HCT116 (cell line): ENCODE measurements at regions not wholly inside any gene's neighbourhood (a gene's known extent, or its start where the extent isn't known, plus 50 kb on each side); places are given as distances from the start of the nearest gene placed in this dataset.

Experiments
- ATAC-seq: fragments of 200-7000 bp; cut with Tn5 transposase; 2 replicates; pipeline ENCODE4 v1.9.1; 2020; ENCODE audit warnings: mild to moderate bottlenecking, moderate library complexity
- BruUV-seq: library from RNA; stranded (reverse); fragments of 400-500 nt; replicated peaks from 2 replicates; lab custom pipeline; 2021; lab: Mats Ljungman, UMichigan
- CTCF ChIA-PET: fragments of 300-600 bp; sonication (Branson Sonifier 250); formaldehyde crosslinking; loops from one replicate; lab custom pipeline; 2021; ENCODE audit warnings: antibody characterized with exemption; lab: Charles Lee
- POLR2A ChIA-PET: fragments of 300-600, 350-600 bp; sonication (Branson Sonifier 250); formaldehyde crosslinking; loops from one replicate; lab custom pipeline; 2021; ENCODE audit warnings: antibody characterized with exemption; lab: Charles Lee
- RAD21 ChIA-PET, 2 experiments: fragments of 300-600 bp; sonication (Branson Sonifier 250); formaldehyde crosslinking; loops; one replicate each; lab custom pipeline; 2023; ENCODE audit warnings: low total read pairs in 2 of 2; ENCODE audit not compliant: uncharacterized antibody in 2 of 2, unreplicated experiment in 2 of 2, low non-redundant PET in 1 of 2; lab: Charles Lee
- DNase-seq: peaks from one replicate; pipeline ENCODE4 v3.0.0-alpha.2; 2010; ENCODE audit warnings: low read depth, low spot score
- H2AFZ ChIP-seq: fragments of 200-600 bp; shearing (Covaris generic), sonication (generic); 2 replicates; pipeline ENCODE4 v1.6.1; 2017; ENCODE audit warnings: low read depth, mixed run types, mixed read lengths, antibody characterized with exemption, low read length; ENCODE audit not compliant: poor library complexity, severe bottlenecking
- H3K27ac ChIP-seq: 2 replicates; pipeline ENCODE4 v1.5.1; 2012; ENCODE audit warnings: low read depth, low read length
- H3K27me3 ChIP-seq: fragments of 200-600 bp; sonication (generic); 2 replicates; pipeline ENCODE4 v1.6.1; 2016; ENCODE audit warnings: mixed run types, low read length, mixed read lengths; ENCODE audit not compliant: insufficient read depth
- H3K36me3 ChIP-seq, 2 experiments: fragments of 200-500 bp in 1 of 2; fragments of 200-600 bp in 1 of 2; sonication (Bioruptor generic) in 1 of 2; sonication (generic) in 1 of 2; 2 replicates each; pipeline versions ENCODE4 v1.5.1 to v1.6.1; 2014 to 2016; ENCODE audit warnings: low read length in 2 of 2, inconsistent platforms in 1 of 2, mixed read lengths in 1 of 2, mixed run types in 1 of 2; ENCODE audit not compliant: insufficient read depth in 2 of 2, control insufficient read depth in 1 of 2
- H3K4me1 ChIP-seq, 2 experiments: fragments of 200-600 bp in 1 of 2; sonication (generic) in 1 of 2; 2 replicates each; pipeline versions ENCODE4 v1.5.1 to v1.6.1; 2012 to 2017; ENCODE audit warnings: low read length in 2 of 2, inconsistent platforms in 1 of 2, mild to moderate bottlenecking in 1 of 2, mixed read lengths in 1 of 2, mixed run types in 1 of 2, moderate library complexity in 1 of 2; ENCODE audit not compliant: insufficient read depth in 2 of 2, control insufficient read depth in 1 of 2
- H3K4me2 ChIP-seq: fragments of 200-600 bp; sonication (generic); 2 replicates; pipeline ENCODE4 v1.6.1; 2017; ENCODE audit warnings: mixed run types, low read length, mixed read lengths
- H3K4me3 ChIP-seq, 2 experiments: fragments of 200-600 bp in 1 of 2; sonication (generic) in 1 of 2; replicated peaks in 1 of 2; 2 replicates each; pipeline ENCODE4 v1.5.1; 2011 to 2016; ENCODE audit warnings: low read length in 2 of 2, control low read depth in 1 of 2, low read depth in 1 of 2, mild to moderate bottlenecking in 1 of 2, mixed read lengths in 1 of 2, mixed run types in 1 of 2
- H3K79me2 ChIP-seq: fragments of 200-600 bp; sonication (generic); 2 replicates; pipeline ENCODE4 v1.6.1; 2017; ENCODE audit warnings: mild to moderate bottlenecking, mixed run types, low read length, moderate library complexity, mixed read lengths; ENCODE audit not compliant: insufficient read depth
- H3K9ac ChIP-seq: fragments of 200-600 bp; sonication (generic); 2 replicates; pipeline ENCODE4 v1.6.1; 2016; ENCODE audit warnings: low read length, mixed read lengths
- H3K9me2 ChIP-seq: fragments of 200-600 bp; sonication (generic), shearing (Covaris generic); 2 replicates; pipeline ENCODE4 v1.6.1; 2017; ENCODE audit warnings: mixed run types, mild to moderate bottlenecking, moderate library complexity; ENCODE audit not compliant: insufficient read depth
- H3K9me3 ChIP-seq, 2 experiments: fragments of 200-500 bp in 1 of 2; fragments of 200-600 bp in 1 of 2; sonication (Bioruptor generic) in 1 of 2; sonication (generic) in 1 of 2; 2 replicates each; pipeline ENCODE4 v1.6.1; 2014 to 2017; ENCODE audit warnings: low read length in 2 of 2, mixed read lengths in 2 of 2, inconsistent platforms in 1 of 2, low read depth in 1 of 2, mild to moderate bottlenecking in 1 of 2, mixed run types in 1 of 2, moderate library complexity in 1 of 2; ENCODE audit not compliant: control insufficient read depth in 1 of 2, insufficient read depth in 1 of 2
- H4K20me1 ChIP-seq: fragments of 200-600 bp; sonication (generic), shearing (Covaris generic); 2 replicates; pipeline ENCODE4 v1.6.1; 2017; ENCODE audit warnings: mixed run types, mild to moderate bottlenecking, moderate library complexity; ENCODE audit not compliant: insufficient read depth
- ATF3 ChIP-seq: IDR thresholded peaks from 2 replicates; pipeline ENCODE4 v1.6.1; 2012
- CTCF ChIP-seq, 3 experiments: fragments of 200-600 bp in 1 of 3; sonication (generic) in 1 of 3; IDR thresholded peaks in 2 of 3; conservative IDR thresholded peaks in 1 of 3; 2 replicates each; pipeline ENCODE4 v1.5.1; 2012 to 2017; ENCODE audit warnings: low read depth in 2 of 3, low read length in 2 of 3, antibody characterized with exemption in 1 of 3, borderline replicate concordance in 1 of 3, control low read depth in 1 of 3, mild to moderate bottlenecking in 1 of 3, mixed read lengths in 1 of 3, mixed run types in 1 of 3, moderate library complexity in 1 of 3; ENCODE audit not compliant: insufficient read depth in 1 of 3
- EZH2 ChIP-seq: fragments of 200-600 bp; sonication (generic); IDR thresholded peaks from 2 replicates; pipeline ENCODE4 v1.6.1; 2017; ENCODE audit warnings: antibody characterized with exemption, mixed run types
- MAX ChIP-seq: IDR thresholded peaks from 2 replicates; pipeline ENCODE4 v1.6.1; 2012
- RAD21 ChIP-seq: IDR thresholded peaks from 2 replicates; pipeline ENCODE4 v1.6.1; 2012; ENCODE audit warnings: low read depth, mild to moderate bottlenecking
- SIN3A ChIP-seq: IDR thresholded peaks from 2 replicates; pipeline ENCODE4 v1.6.1; 2012; ENCODE audit warnings: low read depth
- SP1 ChIP-seq: IDR thresholded peaks from 2 replicates; pipeline ENCODE4 v1.6.1; 2012; ENCODE audit warnings: low read depth
- YY1 ChIP-seq: IDR thresholded peaks from 2 replicates; pipeline ENCODE4 v1.6.1; 2011; ENCODE audit warnings: low read length, low read depth, moderate library complexity, mild to moderate bottlenecking; ENCODE audit not compliant: insufficient replicate concordance; ENCODE audit errors: extremely low read depth
- ZFX ChIP-seq: fragments of 450-650 bp; IDR thresholded peaks from 2 replicates; pipeline ENCODE4 v1.6.1; 2017
- intact Hi-C: fragments of 100-400 bp; cut with micrococcal nuclease; formaldehyde crosslinking; loops from 2 replicates; pipeline ENCODE4 v1.10.0; 2022

- no peaks in the 10 kb centered on the region for H3K9me3 ChIP-seq
- no peak overlapping the region for H3K27ac ChIP-seq
- ChIA-PET POLR2A (no interaction called here), RAD21 (no interaction called here), CTCF (no interaction called here)
- no peak for TF ChIP-seq YY1
- no peak for TF ChIP-seq ZFX
- TF ChIP-seq ATF3: no peak
- no peak for TF ChIP-seq CTCF (IDR thresholded peaks at IDR 0.05 in 2 of 3, conservative IDR thresholded peaks at IDR 0.05 in 1 of 3; ENCODE audit: borderline replicate concordance in 1 of 3, insufficient read depth in 1 of 3, low read depth in 2 of 3, low read length in 2 of 3)
- TF ChIP-seq RAD21: no peak
- TF ChIP-seq EZH2: no peak
- TF ChIP-seq SP1: no peak
- TF ChIP-seq SIN3A: no peak
- TF ChIP-seq MAX: no peak
- H3K4me3 ChIP-seq: no peak overlapping the region
- H3K79me2 ChIP-seq: no peaks in the 10 kb centered on the region
- no peak overlapping the region for H3K4me2 ChIP-seq
- no peaks in the 10 kb centered on the region for H3K9me2 ChIP-seq
- H2AFZ ChIP-seq: no peak overlapping the region
- intact Hi-C loops: no loop called here
- no peak overlapping the region for H3K9ac ChIP-seq
- BruUV-seq: no TSS peak
- H4K20me1 ChIP-seq: no peaks in the 10 kb centered on the region
- ATAC-seq (no peak), DNase-seq (no peak)
- no peaks in the 10 kb centered on the region for H3K27me3 ChIP-seq
- no peaks in the 10 kb centered on the region for H3K36me3 ChIP-seq
- H3K4me1 ChIP-seq: no peaks in the 10 kb centered on the region
Observed at GRCh38 chr6:165939601-165940290, 227.9 kb downstream of the TBXT start.
